ENCODE measurements at regions not wholly inside any gene's neighbourhood (a gene's known extent, or its start where the extent isn't known, plus 50 kb on each side); places are given as distances from the start of the nearest gene placed in this dataset.

DNA sequence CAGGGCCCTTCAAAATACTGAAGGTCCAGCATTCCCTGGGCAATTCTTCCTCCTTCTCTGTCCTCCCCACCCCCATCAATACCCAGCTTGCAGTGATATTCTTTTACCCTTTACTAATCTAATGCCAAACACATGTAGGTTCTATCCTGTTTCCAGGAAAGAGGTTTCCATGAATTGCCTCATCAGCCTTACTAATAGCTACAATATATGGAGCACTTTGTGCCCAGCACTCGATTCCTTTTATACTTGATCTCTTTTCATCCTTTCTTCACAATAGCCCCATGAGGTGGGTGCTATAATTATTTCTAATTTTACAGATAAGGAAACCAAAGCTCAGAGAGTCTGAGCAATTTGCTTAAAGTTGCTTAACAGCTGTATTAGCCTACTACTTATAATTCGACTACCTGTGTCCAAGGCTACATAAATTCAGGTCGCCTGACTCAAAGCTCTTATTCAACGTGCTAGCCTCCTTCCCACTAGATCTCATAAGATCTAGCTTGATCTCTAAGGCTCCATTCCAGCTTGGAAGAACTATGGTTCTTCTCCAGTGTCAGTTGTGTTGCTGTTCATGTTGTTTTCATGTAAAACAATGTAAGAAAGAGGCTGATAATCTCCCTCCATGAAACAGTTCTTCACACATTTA lies 229.6 kb upstream of the PGRMC2 start:
- TF ChIP-seq, protein P1, sequence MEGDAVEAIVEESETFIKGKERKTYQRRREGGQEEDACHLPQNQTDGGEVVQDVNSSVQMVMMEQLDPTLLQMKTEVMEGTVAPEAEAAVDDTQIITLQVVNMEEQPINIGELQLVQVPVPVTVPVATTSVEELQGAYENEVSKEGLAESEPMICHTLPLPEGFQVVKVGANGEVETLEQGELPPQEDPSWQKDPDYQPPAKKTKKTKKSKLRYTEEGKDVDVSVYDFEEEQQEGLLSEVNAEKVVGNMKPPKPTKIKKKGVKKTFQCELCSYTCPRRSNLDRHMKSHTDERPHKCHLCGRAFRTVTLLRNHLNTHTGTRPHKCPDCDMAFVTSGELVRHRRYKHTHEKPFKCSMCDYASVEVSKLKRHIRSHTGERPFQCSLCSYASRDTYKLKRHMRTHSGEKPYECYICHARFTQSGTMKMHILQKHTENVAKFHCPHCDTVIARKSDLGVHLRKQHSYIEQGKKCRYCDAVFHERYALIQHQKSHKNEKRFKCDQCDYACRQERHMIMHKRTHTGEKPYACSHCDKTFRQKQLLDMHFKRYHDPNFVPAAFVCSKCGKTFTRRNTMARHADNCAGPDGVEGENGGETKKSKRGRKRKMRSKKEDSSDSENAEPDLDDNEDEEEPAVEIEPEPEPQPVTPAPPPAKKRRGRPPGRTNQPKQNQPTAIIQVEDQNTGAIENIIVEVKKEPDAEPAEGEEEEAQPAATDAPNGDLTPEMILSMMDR (IDR thresholded peaks at IDR 0.05 in 8 of 11, conservative IDR thresholded peaks at IDR 0.05 in 3 of 11), result no peak
- TF ChIP-seq POLR2AphosphoS5 (IDR thresholded peaks at IDR 0.05) (no peak), POLR2A (IDR thresholded peaks at IDR 0.05) (no peak)
